ENCODE measurements at regions not wholly inside any gene's neighbourhood (a gene's known extent, or its start where the extent isn't known, plus 50 kb on each side); places are given as distances from the start of the nearest gene placed in this dataset.

DNA sequence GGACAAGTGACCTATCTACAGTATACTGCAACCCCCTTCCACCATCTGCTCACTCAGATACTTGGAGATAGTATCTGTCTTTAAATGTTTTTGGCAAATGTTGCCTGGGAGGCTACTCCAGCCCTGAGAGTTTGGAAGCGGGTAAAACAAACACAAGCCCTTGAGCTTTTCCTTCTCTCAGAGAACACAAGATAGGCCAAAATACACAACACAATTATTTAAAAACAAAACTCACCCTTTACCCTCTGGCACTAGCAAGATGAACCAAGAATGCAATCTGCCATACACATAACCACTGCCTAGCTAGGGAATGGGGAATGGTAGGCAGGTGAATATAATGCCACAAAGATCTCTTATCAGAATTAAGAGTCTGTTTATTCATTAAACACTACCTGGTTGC lies 324.7 kb upstream of the FAM47C start:
- Mint-ChIP-seq H3K27me3 (ENCODE audit: unreplicated experiment) (no peaks in the 10 kb centered on the region), H3K36me3 (ENCODE audit: insufficient read depth, unreplicated experiment) (no peaks in the 10 kb centered on the region), H3K9me3 (ENCODE audit: low read depth, unreplicated experiment) (no peaks in the 10 kb centered on the region), H3K4me1 (ENCODE audit: low read depth, unreplicated experiment) (no peaks in the 10 kb centered on the region), H3K27ac (ENCODE audit: unreplicated experiment) (no peak overlapping the region), H3K4me3 (ENCODE audit: low read depth, unreplicated experiment) (no peak overlapping the region)
- CTCF ChIA-PET = no interaction called here
- no peak for TF ChIP-seq CTCF (IDR thresholded peaks at IDR 0.05; ENCODE audit: unreplicated experiment)
- BruUV-seq (replicated peaks) = no TSS peak
- DNase-seq = no peak
- intact Hi-C loops (cut with micrococcal nuclease; ENCODE audit: unreplicated experiment) = loop anchor here (10.0 kb wide), 1 partner anchor 181 kb away; no protein-coding TSS in a partner anchor

GRCh38 chrX:36684053-36684452 lies 324.1 kb upstream of the FAM47C start:
- intact Hi-C loops (cut with micrococcal nuclease; ENCODE audit: unreplicated experiment) = loop anchor here (10.0 kb wide), 1 partner anchor 181 kb away; no protein-coding TSS in a partner anchor
- no peak for DNase-seq
- no peak for TF ChIP-seq CTCF (IDR thresholded peaks at IDR 0.05; ENCODE audit: unreplicated experiment)
- Mint-ChIP-seq H3K27ac (ENCODE audit: unreplicated experiment) (no peak overlapping the region), H3K27me3 (ENCODE audit: unreplicated experiment) (no peaks in the 10 kb centered on the region), H3K4me1 (ENCODE audit: low read depth, unreplicated experiment) (no peaks in the 10 kb centered on the region), H3K4me3 (ENCODE audit: low read depth, unreplicated experiment) (no peak overlapping the region), H3K36me3 (ENCODE audit: insufficient read depth, unreplicated experiment) (no peaks in the 10 kb centered on the region), H3K9me3 (ENCODE audit: low read depth, unreplicated experiment) (no peaks in the 10 kb centered on the region)
- BruUV-seq (replicated peaks) = no TSS peak
- CTCF ChIA-PET = no interaction called here

GRCh38 chrX:36721990-36722389 lies 286.2 kb upstream of the FAM47C start:
- Mint-ChIP-seq H3K4me3 (ENCODE audit: low read depth, unreplicated experiment) (no peak overlapping the region), H3K27me3 (ENCODE audit: unreplicated experiment) (no peaks in the 10 kb centered on the region), H3K4me1 (ENCODE audit: low read depth, unreplicated experiment) (no peaks in the 10 kb centered on the region), H3K9me3 (ENCODE audit: low read depth, unreplicated experiment) (no peaks in the 10 kb centered on the region), H3K27ac (ENCODE audit: unreplicated experiment) (no peak overlapping the region), H3K36me3 (ENCODE audit: insufficient read depth, unreplicated experiment) (no peaks in the 10 kb centered on the region)
- CTCF ChIA-PET = no interaction called here
- DNase-seq = no peak
- TF ChIP-seq CTCF (IDR thresholded peaks at IDR 0.05; ENCODE audit: unreplicated experiment) = no peak
- BruUV-seq (replicated peaks) = no TSS peak
- intact Hi-C loops (cut with micrococcal nuclease; ENCODE audit: unreplicated experiment) = no loop called here

- BruUV-seq (replicated peaks) = no TSS peak
- CTCF ChIA-PET = no interaction called here
These were observed 254.6 kb upstream of the FAM47C start for GRCh38 chrX:36753602-36754001.

More at GRCh38 chrX:36753602-36754001, 254.6 kb upstream of the FAM47C start:
- no peaks in the 10 kb centered on the region for H3K36me3 Mint-ChIP-seq (ENCODE audit: insufficient read depth, unreplicated experiment)
- no peaks in the 10 kb centered on the region for H3K4me1 Mint-ChIP-seq (ENCODE audit: low read depth, unreplicated experiment)
- no peak for DNase-seq
- intact Hi-C loops (cut with micrococcal nuclease; ENCODE audit: unreplicated experiment) = no loop called here
- no peak overlapping the region for H3K27ac Mint-ChIP-seq (ENCODE audit: unreplicated experiment)
- H3K9me3 Mint-ChIP-seq (ENCODE audit: low read depth, unreplicated experiment) = no peaks in the 10 kb centered on the region
- no peaks in the 10 kb centered on the region for H3K27me3 Mint-ChIP-seq (ENCODE audit: unreplicated experiment)
- TF ChIP-seq CTCF (IDR thresholded peaks at IDR 0.05; ENCODE audit: unreplicated experiment) = no peak
- no peak overlapping the region for H3K4me3 Mint-ChIP-seq (ENCODE audit: low read depth, unreplicated experiment)

All from Calu3 (cell line).